DLD1 (cell line): ENCODE measurements at regions not wholly inside any gene's neighbourhood (a gene's known extent, or its start where the extent isn't known, plus 50 kb on each side); places are given as distances from the start of the nearest gene placed in this dataset.

Experiments used
- in situ Hi-C: cut with HindIII; loops from 2 replicates; pipeline ENCODE4 v1.10.0; 2017; ENCODE audit warnings: low sequenced_read_pairs

DNA sequence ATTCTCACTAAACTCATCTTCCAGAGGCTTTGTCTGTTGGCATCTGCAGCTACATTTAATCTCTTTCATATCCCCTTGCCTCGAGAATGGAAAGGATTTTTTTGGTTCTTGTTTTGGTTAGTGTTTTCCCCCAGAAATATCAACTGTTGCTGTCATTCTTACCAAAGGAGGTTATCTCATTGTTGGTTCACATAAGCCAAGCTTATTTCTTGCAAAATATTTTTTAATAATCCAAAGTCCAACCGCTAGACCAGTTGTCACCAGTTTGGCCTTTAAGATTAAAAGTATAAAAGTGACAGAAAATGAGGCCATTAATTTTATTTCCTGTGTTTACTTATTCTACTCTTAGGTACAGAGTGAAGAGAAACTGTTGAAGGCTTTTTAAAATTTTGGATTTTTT, 66.5 kb upstream of the PROX1 start:
- in situ Hi-C loops = no loop called here

- in situ Hi-C loops = no loop called here
Observed at GRCh38 chr1:213921712-213922111, 66.1 kb upstream of the PROX1 start.

DNA sequence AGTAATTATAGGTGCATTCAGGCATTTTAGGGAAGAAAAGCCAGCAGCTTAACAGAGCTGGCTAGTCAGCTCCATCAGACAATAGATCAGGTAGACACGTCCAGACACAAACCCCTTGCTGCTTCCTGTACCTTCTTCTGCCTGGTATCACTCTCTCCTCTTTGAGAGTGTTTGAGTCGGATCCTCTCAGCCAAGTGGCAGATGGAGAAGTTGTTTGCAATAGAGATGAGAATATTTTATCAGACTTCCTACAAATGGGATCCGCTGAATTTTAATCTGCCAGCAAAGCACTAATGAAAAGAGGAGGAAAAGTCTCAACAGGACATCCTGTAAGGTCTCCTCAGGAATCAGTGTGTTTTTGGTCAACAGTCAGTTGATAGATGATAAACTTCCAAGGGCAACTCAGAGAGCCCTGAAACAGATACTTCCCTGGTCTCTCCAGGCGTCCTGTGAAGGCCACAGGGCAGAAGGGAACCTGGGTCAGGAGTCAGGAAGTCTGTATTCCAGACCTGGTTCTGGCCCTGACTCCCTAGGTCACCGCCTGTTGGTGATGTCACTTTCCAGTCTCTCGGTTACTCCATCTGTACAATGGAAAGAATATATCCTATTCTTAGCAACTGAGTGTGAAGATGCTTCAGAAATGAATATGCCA, 62.1 kb upstream of the PROX1 start:
- in situ Hi-C loops = no loop called here

- in situ Hi-C loops = no loop called here
Observed at GRCh38 chr1:213927846-213928245, 59.9 kb upstream of the PROX1 start.

DNA sequence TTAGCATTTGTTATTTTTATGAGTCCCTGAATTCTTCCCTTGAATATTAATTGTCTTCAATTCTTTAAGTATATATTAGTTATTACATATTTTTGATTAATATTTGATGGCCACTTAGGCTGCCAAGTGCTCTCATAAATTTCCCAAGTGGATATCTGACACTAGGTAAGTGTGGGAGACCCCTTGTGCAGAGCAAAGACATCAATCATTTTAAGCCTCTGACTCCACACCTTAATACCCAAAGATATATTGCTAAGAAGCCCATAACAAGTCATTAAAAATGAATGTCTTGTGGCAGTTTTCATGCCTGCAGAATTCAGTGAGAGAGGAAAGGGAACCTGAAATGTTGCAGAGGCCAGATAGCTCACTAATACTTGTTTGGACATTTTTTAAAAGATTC, 58.4 kb upstream of the PROX1 start:
- in situ Hi-C loops = no loop called here

DNA sequence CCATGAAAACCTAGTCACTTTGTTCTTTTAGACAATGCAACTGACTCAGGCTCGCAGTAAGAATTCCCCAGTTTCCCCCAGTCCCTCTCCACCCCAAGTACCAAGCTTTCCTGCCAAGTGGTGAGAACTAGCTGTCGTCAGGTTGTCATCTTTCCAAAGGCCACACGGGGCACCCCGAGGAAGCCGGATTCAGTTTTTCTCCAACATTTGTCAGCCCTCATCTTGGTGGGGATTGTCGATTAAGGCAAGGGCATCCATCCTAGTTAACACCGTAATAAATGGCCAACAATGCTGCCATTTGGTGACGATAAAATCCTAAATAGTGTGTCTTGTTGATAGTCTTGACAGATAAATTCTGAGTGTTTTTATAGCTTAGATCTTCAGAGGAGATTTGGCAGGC, 55.9 kb upstream of the PROX1 start:
- in situ Hi-C loops = no loop called here

GRCh38 chr1:213933336-213933735, 54.4 kb upstream of the PROX1 start:
- in situ Hi-C loops = no loop called here

GRCh38 chr1:213934649-213935048, 53.1 kb upstream of the PROX1 start:
- in situ Hi-C loops = no loop called here

- in situ Hi-C loops = no loop called here
Observed at GRCh38 chr1:213936571-213936970, 51.2 kb upstream of the PROX1 start.
